ENCODE measurements at regions not wholly inside any gene's neighbourhood (a gene's known extent, or its start where the extent isn't known, plus 50 kb on each side); places are given as distances from the start of the nearest gene placed in this dataset.
"Not testable (repeated sequence)": the region's sequence is repeated elsewhere in the genome, so short reads cannot be mapped to it uniquely, and the experiment has no call there.

DNA sequence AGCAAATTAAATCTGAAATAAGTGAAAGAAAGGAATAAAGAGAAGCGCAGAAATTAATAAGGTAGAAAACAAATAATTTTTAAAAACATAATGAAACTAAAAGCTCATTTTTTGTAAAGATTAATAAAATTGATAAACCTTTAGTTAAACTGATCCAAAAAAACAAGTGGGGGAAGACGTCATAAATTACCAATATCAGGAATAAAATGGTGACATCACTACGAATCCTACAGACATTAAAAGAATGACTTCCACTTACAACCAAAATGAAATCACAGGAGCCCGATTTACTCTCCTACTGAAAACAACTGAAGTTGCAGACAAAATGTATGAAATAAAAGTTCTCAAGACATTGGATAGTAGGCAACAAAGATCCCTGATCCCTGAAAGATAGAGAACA, 68.1 kb upstream of the IFFO2 start:
- no peak for DNase-seq
- Histone ChIP-seq H2AFZ (ENCODE audit: low read depth, low read length) (no peak overlapping the region), H3K79me1 (replicated peaks; ENCODE audit: low read length, poor library complexity, severe bottlenecking) (no peaks in the 10 kb centered on the region), H3K23ac (ENCODE audit: low read length in 2 of 2) (no peak overlapping the region), H3K4ac (ENCODE audit: low read depth in 1 of 2, low read length in 2 of 2) (no peak overlapping the region), H3K4me3 (ENCODE audit: insufficient read depth in 1 of 2, low read depth in 1 of 2, low read length in 2 of 2) (no peak overlapping the region), H3K9ac (ENCODE audit: low read length) (no peak overlapping the region), H4K8ac (ENCODE audit: low read length) (no peak overlapping the region), H3K36me3 (ENCODE audit: control insufficient read depth in 1 of 2, insufficient read depth in 2 of 2, low read depth in 1 of 2, low read length in 2 of 2) (no peaks in the 10 kb centered on the region), H3K27ac (ENCODE audit: low read length, poor library complexity, severe bottlenecking) (no peak overlapping the region), H3K4me2 (ENCODE audit: low read length, poor library complexity, severe bottlenecking) (no peak overlapping the region), H3K27me3 (ENCODE audit: control insufficient read depth in 1 of 2, insufficient read depth in 1 of 2, low read length in 2 of 2) (peaks cover 0 to 15% of the 10 kb centered on the region in 2 experiments), H3K9me3 (ENCODE audit: control insufficient read depth, low read length) (peaks cover 4% of the 10 kb centered on the region), H2BK15ac (ENCODE audit: low read depth, poor library complexity, severe bottlenecking) (no peak overlapping the region), H3K4me1 (ENCODE audit: control insufficient read depth, insufficient read depth, low read depth, low read length) (no peaks in the 10 kb centered on the region), H2BK5ac (ENCODE audit: low read depth, low read length, poor library complexity, severe bottlenecking) (no peak overlapping the region), H2BK12ac (ENCODE audit: low read length in 2 of 2) (no peak overlapping the region), H3K18ac (ENCODE audit: low read depth in 1 of 2, low read length in 2 of 2) (no peak overlapping the region), H4K91ac (ENCODE audit: low read length) (no peak overlapping the region), H3K14ac (ENCODE audit: low read length in 2 of 2) (no peak overlapping the region), H2AK5ac (ENCODE audit: low read length, severe bottlenecking) (no peak overlapping the region), H2BK120ac (ENCODE audit: low read depth, low read length) (no peak overlapping the region)
- WGBS, result 95% methylated on average over 2 of the region's 4 CpGs

DNA sequence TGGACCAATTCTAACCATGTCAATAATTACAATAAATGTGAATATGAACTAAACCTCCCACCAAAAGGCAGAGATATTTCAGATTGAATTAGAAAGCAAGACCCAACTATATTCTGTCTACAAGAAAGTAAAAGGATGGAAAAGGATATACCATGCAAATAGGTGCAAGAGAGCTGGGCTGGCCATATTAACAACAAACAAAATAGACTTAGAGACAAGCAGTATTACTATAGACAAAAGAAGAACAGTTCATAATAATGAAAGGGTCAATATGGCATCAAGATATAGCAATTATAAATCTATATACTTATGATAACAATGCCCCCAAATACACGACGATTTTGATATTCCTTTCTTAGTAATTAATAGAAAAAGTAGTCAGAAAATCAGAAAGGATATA, 67.3 kb upstream of the IFFO2 start:
- H3K9ac ChIP-seq (ENCODE audit: low read length), result no peak overlapping the region
- peaks cover 4% of the 10 kb centered on the region for H3K9me3 ChIP-seq (ENCODE audit: control insufficient read depth, low read length)
- no CpG with 5 or more reads among the region's 2 CpGs for WGBS
- no peaks in the 10 kb centered on the region for H3K36me3 ChIP-seq (ENCODE audit: control insufficient read depth in 1 of 2, insufficient read depth in 2 of 2, low read depth in 1 of 2, low read length in 2 of 2)
- H3K4me2 ChIP-seq (ENCODE audit: low read length, poor library complexity, severe bottlenecking), result no peak overlapping the region
- H3K18ac ChIP-seq (ENCODE audit: low read depth in 1 of 2, low read length in 2 of 2), result no peak overlapping the region
- DNase-seq, result no peak
- no peaks in the 10 kb centered on the region for H3K79me1 ChIP-seq (replicated peaks; ENCODE audit: low read length, poor library complexity, severe bottlenecking)
- no peak overlapping the region for H2BK15ac ChIP-seq (ENCODE audit: low read depth, poor library complexity, severe bottlenecking)
- H3K4me3 ChIP-seq (ENCODE audit: insufficient read depth in 1 of 2, low read depth in 1 of 2, low read length in 2 of 2), result no peak overlapping the region
- no peak overlapping the region for H3K4ac ChIP-seq (ENCODE audit: low read depth in 1 of 2, low read length in 2 of 2)
- H4K91ac ChIP-seq (ENCODE audit: low read length), result no peak overlapping the region
- no peaks in the 10 kb centered on the region for H3K4me1 ChIP-seq (ENCODE audit: control insufficient read depth, insufficient read depth, low read depth, low read length)
- no peak overlapping the region for H3K14ac ChIP-seq (ENCODE audit: low read length in 2 of 2)
- H2AK5ac ChIP-seq (ENCODE audit: low read length, severe bottlenecking), result no peak overlapping the region
- H2BK12ac ChIP-seq (ENCODE audit: low read length in 2 of 2), result no peak overlapping the region
- peaks cover 0 to 9% of the 10 kb centered on the region in 2 experiments for H3K27me3 ChIP-seq (ENCODE audit: control insufficient read depth in 1 of 2, insufficient read depth in 1 of 2, low read length in 2 of 2)
- H2BK120ac ChIP-seq (ENCODE audit: low read depth, low read length), result no peak overlapping the region
- H2AFZ ChIP-seq (ENCODE audit: low read depth, low read length), result no peak overlapping the region
- no peak overlapping the region for H2BK5ac ChIP-seq (ENCODE audit: low read depth, low read length, poor library complexity, severe bottlenecking)
- H3K27ac ChIP-seq (ENCODE audit: low read length, poor library complexity, severe bottlenecking), result no peak overlapping the region
- H3K23ac ChIP-seq (ENCODE audit: low read length in 2 of 2), result no peak overlapping the region
- H4K8ac ChIP-seq (ENCODE audit: low read length), result no peak overlapping the region

DNA sequence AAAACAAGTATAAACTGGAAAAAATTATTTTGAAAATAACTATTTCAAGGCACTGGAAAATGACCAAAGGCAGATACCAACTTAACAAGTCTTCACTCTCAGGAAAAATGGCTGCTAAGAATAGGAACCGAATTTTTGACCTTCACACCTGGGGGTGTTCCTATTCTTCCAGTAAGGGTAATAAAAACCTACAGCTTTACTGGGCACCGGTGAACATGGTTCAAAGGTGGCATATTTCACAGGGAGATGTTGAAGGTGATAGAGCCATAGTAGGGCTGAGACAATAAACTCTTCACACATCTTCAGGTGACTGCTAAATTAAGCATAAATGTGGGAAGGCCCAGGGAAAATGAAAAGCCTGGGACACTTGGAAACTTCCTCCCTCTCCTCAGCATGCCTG, 65.4 kb upstream of the IFFO2 start:
- Histone ChIP-seq H2BK120ac (ENCODE audit: low read depth, low read length) (no peak overlapping the region), H3K18ac (ENCODE audit: low read depth in 1 of 2, low read length in 2 of 2) (no peak overlapping the region), H2AK5ac (ENCODE audit: low read length, severe bottlenecking) (no peak overlapping the region), H2BK15ac (ENCODE audit: low read depth, poor library complexity, severe bottlenecking) (no peak overlapping the region), H3K4me1 (ENCODE audit: control insufficient read depth, insufficient read depth, low read depth, low read length) (no peaks in the 10 kb centered on the region), H3K27ac (ENCODE audit: low read length, poor library complexity, severe bottlenecking) (no peak overlapping the region), H3K4ac (ENCODE audit: low read depth in 1 of 2, low read length in 2 of 2) (no peak overlapping the region), H3K4me2 (ENCODE audit: low read length, poor library complexity, severe bottlenecking) (no peak overlapping the region), H4K8ac (ENCODE audit: low read length) (no peak overlapping the region), H2BK5ac (ENCODE audit: low read depth, low read length, poor library complexity, severe bottlenecking) (no peak overlapping the region), H3K27me3 (ENCODE audit: control insufficient read depth in 1 of 2, insufficient read depth in 1 of 2, low read length in 2 of 2) (no peaks in the 10 kb centered on the region), H3K4me3 (ENCODE audit: insufficient read depth in 1 of 2, low read depth in 1 of 2, low read length in 2 of 2) (no peak overlapping the region), H3K14ac (ENCODE audit: low read length in 2 of 2) (no peak overlapping the region), H2AFZ (ENCODE audit: low read depth, low read length) (no peak overlapping the region), H3K9me3 (ENCODE audit: control insufficient read depth, low read length) (peaks cover 4% of the 10 kb centered on the region), H4K91ac (ENCODE audit: low read length) (no peak overlapping the region), H3K23ac (ENCODE audit: low read length in 2 of 2) (no peak overlapping the region), H2BK12ac (ENCODE audit: low read length in 2 of 2) (no peak overlapping the region), H3K79me1 (replicated peaks; ENCODE audit: low read length, poor library complexity, severe bottlenecking) (no peaks in the 10 kb centered on the region), H3K36me3 (ENCODE audit: control insufficient read depth in 1 of 2, insufficient read depth in 2 of 2, low read depth in 1 of 2, low read length in 2 of 2) (no peaks in the 10 kb centered on the region), H3K9ac (ENCODE audit: low read length) (no peak overlapping the region)
- no peak for DNase-seq
- WGBS, result 71% methylated on average over 1 of the region's 2 CpGs

DNA sequence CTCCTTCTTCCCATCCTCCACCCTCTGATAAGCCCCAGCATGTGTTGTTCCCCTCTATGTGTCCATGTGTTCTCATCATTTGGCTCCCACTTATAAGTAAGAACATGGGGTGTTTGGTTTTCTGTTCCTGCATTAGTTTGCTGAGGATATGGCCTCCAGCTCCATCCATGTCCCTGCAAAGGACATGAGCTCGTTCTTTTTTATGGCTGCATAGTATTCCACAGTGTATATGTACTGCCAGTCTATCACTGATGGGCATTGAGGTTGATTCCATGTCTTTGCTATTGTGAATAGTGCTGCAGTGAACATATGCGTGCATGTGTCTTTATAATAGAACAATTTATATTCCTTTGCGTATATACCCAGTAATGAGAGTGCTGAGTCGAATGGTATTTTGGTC, 62.8 kb upstream of the IFFO2 start:
- not testable (repeated sequence) for H3K4me2 ChIP-seq (ENCODE audit: low read length, poor library complexity, severe bottlenecking); H2AFZ ChIP-seq (ENCODE audit: low read depth, low read length); DNase-seq; H3K36me3 ChIP-seq (ENCODE audit: control insufficient read depth in 1 of 2, insufficient read depth in 2 of 2, low read depth in 1 of 2, low read length in 2 of 2); H2BK15ac ChIP-seq (ENCODE audit: low read depth, poor library complexity, severe bottlenecking); H3K9ac ChIP-seq (ENCODE audit: low read length); H2AK5ac ChIP-seq (ENCODE audit: low read length, severe bottlenecking); H2BK120ac ChIP-seq (ENCODE audit: low read depth, low read length); H2BK5ac ChIP-seq (ENCODE audit: low read depth, low read length, poor library complexity, severe bottlenecking); H3K14ac ChIP-seq (ENCODE audit: low read length in 2 of 2); H3K18ac ChIP-seq (ENCODE audit: low read depth in 1 of 2, low read length in 2 of 2); H3K27me3 ChIP-seq (ENCODE audit: control insufficient read depth in 1 of 2, insufficient read depth in 1 of 2, low read length in 2 of 2); H2BK12ac ChIP-seq (ENCODE audit: low read length in 2 of 2); H3K27ac ChIP-seq (ENCODE audit: low read length, poor library complexity, severe bottlenecking); H3K23ac ChIP-seq (ENCODE audit: low read length in 2 of 2); H3K4me1 ChIP-seq (ENCODE audit: control insufficient read depth, insufficient read depth, low read depth, low read length); H4K8ac ChIP-seq (ENCODE audit: low read length); H3K4ac ChIP-seq (ENCODE audit: low read depth in 1 of 2, low read length in 2 of 2); H4K91ac ChIP-seq (ENCODE audit: low read length); H3K9me3 ChIP-seq (ENCODE audit: control insufficient read depth, low read length); H3K4me3 ChIP-seq (ENCODE audit: insufficient read depth in 1 of 2, low read depth in 1 of 2, low read length in 2 of 2); H3K79me1 ChIP-seq (replicated peaks; ENCODE audit: low read length, poor library complexity, severe bottlenecking)
- 89% methylated on average over 3 of the region's 4 CpGs for WGBS
